ENCODE measurements at regions not wholly inside any gene's neighbourhood (a gene's known extent, or its start where the extent isn't known, plus 50 kb on each side); places are given as distances from the start of the nearest gene placed in this dataset.

DNA sequence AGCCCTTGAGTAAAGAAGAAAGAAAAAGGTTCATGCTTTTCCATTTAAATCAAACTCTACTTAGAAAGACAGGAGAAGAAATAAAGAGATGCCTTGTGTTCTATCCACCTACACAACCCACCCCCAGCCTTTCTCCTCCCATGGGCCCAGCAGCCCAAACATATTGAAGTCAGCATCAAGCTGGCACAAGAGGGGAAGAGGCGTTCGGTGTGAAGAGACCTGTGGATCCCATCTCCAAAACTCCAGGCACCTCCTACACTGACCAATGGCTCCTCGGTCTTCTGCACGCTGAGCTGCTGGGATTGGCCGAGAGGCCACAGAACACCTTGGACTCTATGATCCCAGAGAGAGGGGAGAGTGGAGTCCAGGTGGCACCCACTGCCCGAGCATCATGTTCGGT, 66.0 kb upstream of the CELF2 start (continued):
- TF ChIP-seq RNF2 (IDR thresholded peaks at IDR 0.05; ENCODE audit: borderline replicate concordance, low read depth): no peak

GRCh38 chr10:10952800-10953199, 64.9 kb upstream of the CELF2 start:
- no peak for FAIRE-seq
- TF ChIP-seq ATOH8 (CRISPR knock-in tag; IDR thresholded peaks at IDR 0.05; ENCODE audit: low read depth): no peak
- CTCF ChIA-PET: no interaction called here

GRCh38 chr10:10956681-10957542, 60.8 kb upstream of the CELF2 start:
- no peaks in the 10 kb centered on the region; the same call in 2 of the 3 replicates for H3K9me3 ChIP-seq
- no peak overlapping the region for H3K4me3 ChIP-seq
- DNase-seq (ENCODE audit: low read depth in 1 of 2, low spot score in 1 of 2) (no peak), FAIRE-seq (no peak), ATAC-seq (no peak)
- no peak overlapping the region for H3K4me2 ChIP-seq
- no peak overlapping the region for H3K27ac ChIP-seq
- TF ChIP-seq HOXA7 (CRISPR knock-in tag; IDR thresholded peaks at IDR 0.05) (no peak), HOXB5 (CRISPR knock-in tag; IDR thresholded peaks at IDR 0.05) (no peak), NR3C1 (IDR thresholded peaks at IDR 0.05) (no peak), POLR2AphosphoS2 (conservative IDR thresholded peaks at IDR 0.05; ENCODE audit: low read length) (no peak), FOSL2 (IDR thresholded peaks at IDR 0.05) (no peak), FOSL2 (CRISPR knock-in tag; IDR thresholded peaks at IDR 0.05) (no peak), BHLHE40 (IDR thresholded peaks at IDR 0.05; ENCODE audit: low read depth, low read length) (no peak), SMC3 (IDR thresholded peaks at IDR 0.05) (no peak)
- TF ChIP-seq, protein P1, sequence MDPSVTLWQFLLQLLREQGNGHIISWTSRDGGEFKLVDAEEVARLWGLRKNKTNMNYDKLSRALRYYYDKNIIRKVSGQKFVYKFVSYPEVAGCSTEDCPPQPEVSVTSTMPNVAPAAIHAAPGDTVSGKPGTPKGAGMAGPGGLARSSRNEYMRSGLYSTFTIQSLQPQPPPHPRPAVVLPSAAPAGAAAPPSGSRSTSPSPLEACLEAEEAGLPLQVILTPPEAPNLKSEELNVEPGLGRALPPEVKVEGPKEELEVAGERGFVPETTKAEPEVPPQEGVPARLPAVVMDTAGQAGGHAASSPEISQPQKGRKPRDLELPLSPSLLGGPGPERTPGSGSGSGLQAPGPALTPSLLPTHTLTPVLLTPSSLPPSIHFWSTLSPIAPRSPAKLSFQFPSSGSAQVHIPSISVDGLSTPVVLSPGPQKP (IDR thresholded peaks at IDR 0.05; ENCODE audit: low read depth, low read length): no peak
- TF ChIP-seq, protein P2, sequence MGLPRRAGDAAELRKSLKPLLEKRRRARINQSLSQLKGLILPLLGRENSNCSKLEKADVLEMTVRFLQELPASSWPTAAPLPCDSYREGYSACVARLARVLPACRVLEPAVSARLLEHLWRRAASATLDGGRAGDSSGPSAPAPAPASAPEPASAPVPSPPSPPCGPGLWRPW (IDR thresholded peaks at IDR 0.05): no peak
- ChIA-PET POLR2A (no interaction called here), CTCF (no interaction called here)
- H3K4me1 ChIP-seq: no peaks in the 10 kb centered on the region
- 46% methylated on average over 11 of the region's 11 CpGs for WGBS (ENCODE audit: missing lambda C conversion rate)

More at GRCh38 chr10:10952800-10953199, 64.9 kb upstream of the CELF2 start:
- POLR2A ChIA-PET: no interaction called here
- ATAC-seq (no peak), DNase-seq (ENCODE audit: low read depth in 1 of 2, low spot score in 1 of 2) (no peak)
- no peaks in the 10 kb centered on the region for H3K4me1 ChIP-seq
- no peak overlapping the region for H3K27ac ChIP-seq
- H3K4me2 ChIP-seq: no peak overlapping the region
- H3K4me3 ChIP-seq: no peak overlapping the region
- H3K9me3 ChIP-seq: no peaks in the 10 kb centered on the region; the same call in 2 of the 3 replicates
- under 1% methylated on average over 3 of the region's 3 CpGs for WGBS (ENCODE audit: missing lambda C conversion rate)

GRCh38 chr10:10958041-10958440, 59.6 kb upstream of the CELF2 start:
- ChIA-PET CTCF (no interaction called here), POLR2A (no interaction called here)

GRCh38 chr10:10959666-10960065, 58.0 kb upstream of the CELF2 start:
- Histone ChIP-seq H3K4me2 (no peak overlapping the region), H3K4me1 (no peaks in the 10 kb centered on the region), H3K27ac (no peak overlapping the region), H3K4me3 (no peak overlapping the region), H3K9me3 (no peaks in the 10 kb centered on the region; the same call in 2 of the 3 replicates)
- ChIA-PET CTCF (no interaction called here), POLR2A (no interaction called here)
- TF ChIP-seq CEBPB (IDR thresholded peaks at IDR 0.05) (no peak), HDAC2 (IDR thresholded peaks at IDR 0.05) (no peak), SMC3 (IDR thresholded peaks at IDR 0.05) (no peak), MAFK (IDR thresholded peaks at IDR 0.05; ENCODE audit: partially characterized antibody) (no peak)
- TF ChIP-seq, protein P3, sequence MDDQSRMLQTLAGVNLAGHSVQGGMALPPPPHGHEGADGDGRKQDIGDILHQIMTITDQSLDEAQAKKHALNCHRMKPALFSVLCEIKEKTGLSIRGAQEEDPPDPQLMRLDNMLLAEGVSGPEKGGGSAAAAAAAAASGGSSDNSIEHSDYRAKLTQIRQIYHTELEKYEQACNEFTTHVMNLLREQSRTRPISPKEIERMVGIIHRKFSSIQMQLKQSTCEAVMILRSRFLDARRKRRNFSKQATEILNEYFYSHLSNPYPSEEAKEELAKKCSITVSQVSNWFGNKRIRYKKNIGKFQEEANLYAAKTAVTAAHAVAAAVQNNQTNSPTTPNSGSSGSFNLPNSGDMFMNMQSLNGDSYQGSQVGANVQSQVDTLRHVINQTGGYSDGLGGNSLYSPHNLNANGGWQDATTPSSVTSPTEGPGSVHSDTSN (IDR thresholded peaks at IDR 0.05): no peak
- WGBS (ENCODE audit: missing lambda C conversion rate): 0% methylated on average over 3 of the region's 3 CpGs
- DNase-seq (ENCODE audit: low read depth in 1 of 2, low spot score in 1 of 2): no peak
- ATAC-seq: no peak
- FAIRE-seq: no peak

More at GRCh38 chr10:10958041-10958440, 59.6 kb upstream of the CELF2 start:
- Histone ChIP-seq H3K4me2 (no peak overlapping the region), H3K4me1 (no peaks in the 10 kb centered on the region), H3K27ac (no peak overlapping the region), H3K9me3 (no peaks in the 10 kb centered on the region; the same call in 2 of the 3 replicates), H3K4me3 (no peak overlapping the region)
- DNase-seq (ENCODE audit: low read depth in 1 of 2, low spot score in 1 of 2) (no peak), FAIRE-seq (no peak), ATAC-seq (no peak)
- TF ChIP-seq NPAS2 (CRISPR knock-in tag; IDR thresholded peaks at IDR 0.05; ENCODE audit: borderline replicate concordance): no peak
- 8% methylated on average over 3 of the region's 3 CpGs for WGBS (ENCODE audit: missing lambda C conversion rate)
